LNCaP clone FGC (cell line): ENCODE measurements at regions not wholly inside any gene's neighbourhood (a gene's known extent, or its start where the extent isn't known, plus 50 kb on each side); places are given as distances from the start of the nearest gene placed in this dataset.

Experiments
- DNase-seq: peaks from one replicate; pipeline ENCODE4 v3.0.0-alpha.2; 2011; ENCODE audit warnings: low read depth
- H3K4me3 ChIP-seq: 2 replicates; pipeline ENCODE4 v1.5.1; 2011; ENCODE audit warnings: mild to moderate bottlenecking, low read depth, low read length, control low read depth
- TF ChIP-seq, protein P1 (sequence below): IDR thresholded peaks from 2 replicates; pipeline ENCODE4 v1.5.1; 2012; ENCODE audit warnings: mild to moderate bottlenecking; ENCODE audit not compliant: control insufficient read depth, insufficient read depth; ENCODE audit errors: extremely low read depth

DNA sequence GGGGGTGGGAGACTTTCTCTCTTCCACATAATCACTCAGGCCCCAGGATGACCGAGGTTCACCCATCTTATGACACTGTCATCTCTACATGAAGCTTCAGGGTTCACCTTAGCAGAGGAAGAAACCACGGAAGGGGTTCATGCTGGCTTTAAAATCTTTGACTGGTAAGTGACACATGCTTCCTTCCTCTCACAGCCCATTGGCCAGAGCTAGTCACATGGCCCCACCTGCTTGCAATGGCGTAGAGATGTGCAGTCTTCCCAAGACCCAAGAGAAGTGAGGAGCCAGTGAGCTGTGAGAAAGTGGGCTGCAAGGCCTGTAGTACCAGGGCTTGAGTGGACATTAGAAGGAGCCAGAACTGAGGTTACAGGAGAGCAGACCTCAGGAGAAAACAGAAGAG lies 180.3 kb downstream of the AXIN2 start:
- DNase-seq: no peak
- TF ChIP-seq, protein P1, sequence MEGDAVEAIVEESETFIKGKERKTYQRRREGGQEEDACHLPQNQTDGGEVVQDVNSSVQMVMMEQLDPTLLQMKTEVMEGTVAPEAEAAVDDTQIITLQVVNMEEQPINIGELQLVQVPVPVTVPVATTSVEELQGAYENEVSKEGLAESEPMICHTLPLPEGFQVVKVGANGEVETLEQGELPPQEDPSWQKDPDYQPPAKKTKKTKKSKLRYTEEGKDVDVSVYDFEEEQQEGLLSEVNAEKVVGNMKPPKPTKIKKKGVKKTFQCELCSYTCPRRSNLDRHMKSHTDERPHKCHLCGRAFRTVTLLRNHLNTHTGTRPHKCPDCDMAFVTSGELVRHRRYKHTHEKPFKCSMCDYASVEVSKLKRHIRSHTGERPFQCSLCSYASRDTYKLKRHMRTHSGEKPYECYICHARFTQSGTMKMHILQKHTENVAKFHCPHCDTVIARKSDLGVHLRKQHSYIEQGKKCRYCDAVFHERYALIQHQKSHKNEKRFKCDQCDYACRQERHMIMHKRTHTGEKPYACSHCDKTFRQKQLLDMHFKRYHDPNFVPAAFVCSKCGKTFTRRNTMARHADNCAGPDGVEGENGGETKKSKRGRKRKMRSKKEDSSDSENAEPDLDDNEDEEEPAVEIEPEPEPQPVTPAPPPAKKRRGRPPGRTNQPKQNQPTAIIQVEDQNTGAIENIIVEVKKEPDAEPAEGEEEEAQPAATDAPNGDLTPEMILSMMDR: no peak

DNA sequence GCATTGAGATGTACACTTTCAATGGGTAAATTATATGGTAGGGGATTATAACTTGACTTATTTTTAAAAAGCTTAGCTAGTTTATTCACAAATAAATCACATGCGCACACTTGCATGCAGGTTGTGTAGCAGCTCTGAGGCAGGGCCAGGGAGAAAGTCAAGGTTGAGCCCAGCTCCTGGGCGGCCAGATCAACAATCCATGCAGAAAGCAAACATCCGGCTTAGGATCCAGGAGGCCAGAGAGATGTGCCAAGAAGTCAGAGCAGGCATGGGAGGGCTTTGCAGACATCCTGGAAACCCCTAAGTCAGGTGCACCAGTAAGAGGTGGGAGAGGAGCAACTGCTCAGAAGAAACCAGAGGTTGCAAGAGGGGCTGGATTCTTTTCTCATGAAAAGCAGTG lies 186.5 kb downstream of the AXIN2 start:
- H3K4me3 ChIP-seq: no peak overlapping the region
- TF ChIP-seq, protein P1: no peak
- peak; percentile 10 for DNase-seq

More for the DNA sequence above, 180.3 kb downstream of the AXIN2 start:
- H3K4me3 ChIP-seq: no peak overlapping the region

DNA sequence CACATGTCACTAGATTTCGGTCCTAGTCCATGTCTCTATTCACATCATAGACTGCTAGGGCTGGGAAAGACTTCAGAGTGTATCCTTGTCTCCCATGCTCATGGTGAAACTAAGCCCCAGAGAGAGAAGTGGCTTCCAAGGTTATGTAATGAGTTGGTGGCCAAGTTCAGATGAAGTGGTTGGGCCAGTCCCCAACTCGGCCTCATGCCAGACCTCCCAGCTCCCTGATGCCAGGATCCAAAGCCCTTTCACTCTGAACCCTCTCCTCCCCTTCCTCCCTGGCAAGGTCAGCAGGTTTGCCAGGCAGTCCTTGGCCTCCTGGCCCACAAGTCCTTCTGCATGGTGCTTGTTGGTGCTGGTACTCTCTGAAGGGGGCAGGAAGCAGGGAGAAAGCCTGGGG lies 189.7 kb downstream of the AXIN2 start:
- peak; percentile 49 for DNase-seq
- no peak overlapping the region for H3K4me3 ChIP-seq
- TF ChIP-seq, protein P1: no peak

DNA sequence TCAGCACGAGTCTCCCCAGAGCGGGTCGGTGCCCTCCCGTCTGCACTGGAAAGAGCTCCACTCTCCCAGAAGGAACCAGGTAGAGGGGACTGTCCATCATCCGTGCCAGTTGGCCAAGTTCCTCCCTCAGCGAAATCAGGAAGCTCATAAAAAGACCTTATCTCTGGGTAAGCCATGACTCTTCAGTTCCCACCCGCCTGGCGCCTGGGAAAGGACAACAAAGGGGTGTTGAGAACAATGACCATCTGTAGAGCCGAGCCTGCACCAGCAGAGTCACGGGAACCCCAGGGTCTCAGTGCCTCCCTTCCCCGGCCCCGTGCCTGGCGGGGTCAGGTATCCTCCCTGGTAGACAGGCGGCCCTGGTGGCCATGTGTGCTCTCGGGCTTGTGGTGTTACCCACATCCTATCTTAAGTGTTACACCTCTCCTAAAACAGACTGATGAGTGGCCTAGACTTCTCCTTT lies 190.7 kb downstream of the AXIN2 start:
- peak; percentile 72 for DNase-seq
- H3K4me3 ChIP-seq: no peak overlapping the region
- TF ChIP-seq, protein P1: no peak

DNA sequence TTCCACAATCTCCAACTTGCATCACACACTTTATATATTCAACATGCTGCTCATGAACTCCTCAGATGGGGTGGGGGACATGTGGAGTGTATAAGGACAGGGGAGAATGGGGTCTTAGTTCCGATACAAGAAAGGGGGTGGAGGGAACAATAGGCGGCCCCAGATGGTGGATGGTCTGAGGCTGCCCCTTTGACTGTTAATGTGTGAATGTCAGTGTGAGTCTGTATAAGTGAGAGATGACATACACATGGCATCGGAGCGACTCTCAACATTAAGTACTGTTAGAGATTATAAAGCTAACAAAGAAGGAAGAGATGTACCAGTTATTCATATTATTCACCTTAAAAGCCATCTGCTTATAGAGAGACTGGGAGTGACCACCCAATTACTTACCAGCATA lies 193.1 kb downstream of the AXIN2 start:
- TF ChIP-seq, protein P1: no peak
- no peak for DNase-seq
- H3K4me3 ChIP-seq: no peak overlapping the region

DNA sequence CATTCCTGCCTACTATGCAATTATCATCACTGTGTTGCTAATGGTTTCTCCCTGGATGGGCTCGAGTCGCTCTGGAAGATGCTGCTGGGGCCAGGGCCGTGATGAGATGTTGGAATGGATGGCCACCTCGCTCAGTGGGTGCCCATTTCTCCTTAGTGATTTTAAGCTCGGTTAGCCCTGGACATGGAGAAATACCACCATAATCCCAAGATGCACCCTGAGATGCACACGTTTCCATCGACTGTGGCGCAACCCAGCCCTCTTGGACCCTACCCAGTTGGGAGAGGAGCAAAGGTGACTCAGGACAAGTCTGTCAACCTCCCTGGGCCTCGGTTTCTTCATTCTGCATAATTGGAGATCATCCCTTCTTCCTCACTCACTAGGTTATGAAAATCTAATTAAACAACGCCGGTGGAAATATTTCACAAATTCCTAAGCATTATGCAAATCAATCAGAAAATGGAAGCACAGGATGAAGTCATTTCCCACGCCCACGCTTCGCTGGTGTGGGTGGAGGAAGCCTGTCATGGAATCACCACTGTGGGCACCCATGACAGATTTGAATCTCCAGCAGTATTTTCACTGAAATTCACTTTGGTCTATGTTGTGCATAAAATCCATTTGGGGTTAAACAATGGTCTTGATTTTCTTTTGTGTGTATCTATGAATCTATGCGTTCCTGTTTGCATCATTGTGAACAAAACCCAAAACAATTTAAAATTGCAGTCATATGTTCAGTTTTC lies 195.2 kb downstream of the AXIN2 start:
- DNase-seq: no peak
- no peak overlapping the region for H3K4me3 ChIP-seq
- TF ChIP-seq, protein P1: no peak

DNA sequence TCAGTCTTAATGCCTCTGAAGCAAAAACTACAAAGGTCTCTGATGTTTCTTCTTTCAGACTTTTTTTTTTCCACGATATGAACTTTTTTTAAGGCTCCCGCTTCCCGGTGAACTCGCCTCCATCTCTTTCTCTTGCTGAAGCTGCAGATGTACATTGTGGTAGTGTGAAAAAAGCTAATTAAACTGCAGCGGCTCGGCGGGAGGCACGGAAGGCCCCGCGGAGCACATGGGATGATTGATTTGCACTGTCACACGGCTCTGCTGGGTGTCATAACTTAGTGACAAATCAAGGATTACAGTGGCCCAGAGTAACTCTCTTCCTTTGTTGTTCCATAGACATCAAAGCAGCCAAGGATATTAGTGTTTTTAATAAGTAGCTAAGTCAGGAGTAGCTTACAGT lies 196.3 kb downstream of the AXIN2 start:
- H3K4me3 ChIP-seq: no peak overlapping the region
- TF ChIP-seq, protein P1: no peak
- no peak for DNase-seq
